K562 (cell line): ENCODE measurements at regions not wholly inside any gene's neighbourhood (a gene's known extent, or its start where the extent isn't known, plus 50 kb on each side); places are given as distances from the start of the nearest gene placed in this dataset.

Source experiments
- ATAC-seq: fragments of 200-7000 bp; cut with Tn5 transposase; 3 replicates; pipeline ENCODE4 v1.9.1; 2020; ENCODE audit warnings: moderate library complexity
- BruUV-seq: library from RNA; stranded (reverse); fragments of 400-500 nt; replicated peaks from 2 replicates; lab custom pipeline; 2021; lab: Mats Ljungman, UMichigan
- CTCF ChIA-PET: fragments of 300-600 bp; formaldehyde crosslinking; extraction: SDS; loops from one replicate; lab custom pipeline; 2021; ENCODE audit warnings: low intra/inter-chr PET ratio; lab: Yijun Ruan, JAX
- POLR2A ChIA-PET: fragments of 300-600, 350-650 bp; sonication (Branson Sonifier 250); formaldehyde crosslinking; extraction: SDS; loops from one replicate; lab custom pipeline; 2021; ENCODE audit warnings: antibody characterized with exemption, inconsistent platforms; lab: Yijun Ruan, JAX
- DNase-seq, 4 experiments: peaks; one replicate each; pipeline versions ENCODE4 v3.0.0 to v3.0.0-alpha.2; 2011 to 2018; ENCODE audit warnings: low spot score in 3 of 4, mixed read lengths in 3 of 4; ENCODE audit errors: extremely low read depth in 1 of 4
- FAIRE-seq: peaks from 2 replicates; lab custom pipeline; 2011; peaks lifted over from hg19 to GRCh38; lab: Jason Lieb, UNC
- H2AFZ ChIP-seq: 2 replicates; pipeline ENCODE4 v1.6.0; 2011; ENCODE audit warnings: low read depth, low read length, control low read depth, inconsistent platforms
- H3K27ac ChIP-seq: fragments of 200-600 bp; 3 replicates; pipeline ENCODE4 v1.8.0; 2011; ENCODE audit warnings: low read depth, mild to moderate bottlenecking, control low read depth, inconsistent platforms, low read length, moderate library complexity, mixed read lengths; ENCODE audit errors: extremely low read depth
- H3K27me3 ChIP-seq, 2 experiments: fragments of 300-600 bp in 1 of 2; 2 replicates in 1 of 2; 3 replicates in 1 of 2; pipeline versions ENCODE4 v1.6.0 to v1.8.0; 2011; ENCODE audit warnings: inconsistent platforms in 2 of 2, low read length in 2 of 2, mild to moderate bottlenecking in 1 of 2, mixed read lengths in 1 of 2, moderate library complexity in 1 of 2; ENCODE audit not compliant: control insufficient read depth in 2 of 2, insufficient read depth in 2 of 2
- H3K36me3 ChIP-seq: fragments of 300-600 bp; 3 replicates; pipeline ENCODE4 v1.8.0; 2011; ENCODE audit warnings: mild to moderate bottlenecking, low read length, inconsistent platforms; ENCODE audit not compliant: control insufficient read depth, insufficient read depth
- H3K4me1 ChIP-seq, 2 experiments: fragments of 200-600 bp in 1 of 2; replicated peaks in 1 of 2; 2 replicates in 1 of 2; 3 replicates in 1 of 2; pipeline versions ENCODE4 v1.5.1 to v1.8.0; 2011; ENCODE audit warnings: inconsistent platforms in 2 of 2, low read length in 2 of 2, mild to moderate bottlenecking in 1 of 2, mixed read lengths in 1 of 2, moderate library complexity in 1 of 2; ENCODE audit not compliant: control insufficient read depth in 2 of 2, insufficient read depth in 2 of 2
- H3K4me2 ChIP-seq: 2 replicates; pipeline ENCODE4 v1.6.1; 2011; ENCODE audit warnings: low read length, control low read depth, inconsistent platforms, mixed read lengths; ENCODE audit not compliant: insufficient read depth
- H3K4me3 ChIP-seq: fragments of 200-600 bp; sonication (generic), shearing (Covaris generic); 2 replicates; pipeline ENCODE4 v1.5.1; 2016; ENCODE audit warnings: control low read depth, inconsistent platforms
- H3K79me2 ChIP-seq: fragments of 200-600 bp; 3 replicates; pipeline ENCODE4 v1.8.0; 2011; ENCODE audit warnings: low read length, inconsistent platforms; ENCODE audit not compliant: control insufficient read depth, insufficient read depth
- H3K9ac ChIP-seq, 2 experiments: 2 replicates each; pipeline versions ENCODE4 v1.6.0 to v1.6.1; 2011; ENCODE audit warnings: low read depth in 2 of 2, low read length in 2 of 2, control low read depth in 1 of 2, inconsistent platforms in 1 of 2, mild to moderate bottlenecking in 1 of 2, mixed read lengths in 1 of 2; ENCODE audit not compliant: insufficient read depth in 1 of 2
- H3K9me1 ChIP-seq: one replicate; pipeline ENCODE4 v1.6.0; 2011; ENCODE audit warnings: inconsistent platforms, mild to moderate bottlenecking, low read length, moderate library complexity; ENCODE audit not compliant: control insufficient read depth, insufficient read depth
- H3K9me3 ChIP-seq: replicated peaks from 2 replicates; pipeline ENCODE4 v1.5.1; 2011; ENCODE audit warnings: low read depth, low read length, inconsistent platforms; ENCODE audit not compliant: control insufficient read depth, insufficient read depth
- H4K20me1 ChIP-seq: replicated peaks from 2 replicates; pipeline ENCODE4 v1.6.1; 2011; ENCODE audit warnings: low read length, inconsistent platforms, mixed read lengths; ENCODE audit not compliant: control insufficient read depth, insufficient read depth
- BCL6 ChIP-seq: fragments of 250-450 bp; sonication (Bioruptor Pico); IDR thresholded peaks from 2 replicates; pipeline ENCODE4 v1.4.0; 2020
- WGBS: fragments of 100-300 bp; shearing (Covaris generic); methylation state at CpG from one replicate; pipeline ENCODE4 v1.1.6; 2016; ENCODE audit warnings: low coverage, mixed read lengths; ENCODE audit not compliant: insufficient coverage; ENCODE audit errors: missing lambda C conversion rate; 5-methylcytosine and 5-hydroxymethylcytosine counted together
- in situ Hi-C: fragments of 300-500 bp; cut with MboI; formaldehyde crosslinking; loops from 4 replicates; pipeline ENCODE4 v1.15.0; 2018; ENCODE audit warnings: inconsistent platforms, mixed read lengths
- intact Hi-C: fragments of 100-400 bp; cut with micrococcal nuclease; formaldehyde crosslinking; loops from 2 replicates; pipeline ENCODE4 v1.14.2; 2022
- TF ChIP-seq, protein P1 (sequence below): sonication (generic); formaldehyde crosslinking; IDR thresholded peaks from 2 replicates; pipeline ENCODE4 v1.8.1; 2023; ENCODE audit warnings: mild to moderate bottlenecking, missing genetic modification reagents, moderate library complexity
- TF ChIP-seq, protein P2 (sequence below): fragments of 250-450 bp; sonication (Bioruptor Pico); IDR thresholded peaks from 2 replicates; pipeline ENCODE4 v1.5.0; 2020; ENCODE audit warnings: mild to moderate bottlenecking, borderline replicate concordance
- TF ChIP-seq, protein P3 (sequence below), 2 experiments: IDR thresholded peaks in 1 of 2; conservative IDR thresholded peaks in 1 of 2; 2 replicates each; pipeline ENCODE4 v1.6.1; 2016; ENCODE audit warnings: low read depth in 2 of 2, mild to moderate bottlenecking in 1 of 2, missing compliant biosample characterization in 1 of 2, missing genetic modification characterization in 1 of 2, moderate library complexity in 1 of 2
- TF ChIP-seq, protein P4 (sequence below): fragments of 250-450 bp; sonication (Bioruptor Pico); IDR thresholded peaks from 2 replicates; pipeline ENCODE4 v1.9.0; 2021; ENCODE audit warnings: mild to moderate bottlenecking
- TF ChIP-seq, protein P5 (sequence below): sonication (generic); formaldehyde crosslinking; IDR thresholded peaks from 2 replicates; pipeline ENCODE4 v1.8.1; 2023; ENCODE audit warnings: mild to moderate bottlenecking, missing genetic modification reagents

DNA sequence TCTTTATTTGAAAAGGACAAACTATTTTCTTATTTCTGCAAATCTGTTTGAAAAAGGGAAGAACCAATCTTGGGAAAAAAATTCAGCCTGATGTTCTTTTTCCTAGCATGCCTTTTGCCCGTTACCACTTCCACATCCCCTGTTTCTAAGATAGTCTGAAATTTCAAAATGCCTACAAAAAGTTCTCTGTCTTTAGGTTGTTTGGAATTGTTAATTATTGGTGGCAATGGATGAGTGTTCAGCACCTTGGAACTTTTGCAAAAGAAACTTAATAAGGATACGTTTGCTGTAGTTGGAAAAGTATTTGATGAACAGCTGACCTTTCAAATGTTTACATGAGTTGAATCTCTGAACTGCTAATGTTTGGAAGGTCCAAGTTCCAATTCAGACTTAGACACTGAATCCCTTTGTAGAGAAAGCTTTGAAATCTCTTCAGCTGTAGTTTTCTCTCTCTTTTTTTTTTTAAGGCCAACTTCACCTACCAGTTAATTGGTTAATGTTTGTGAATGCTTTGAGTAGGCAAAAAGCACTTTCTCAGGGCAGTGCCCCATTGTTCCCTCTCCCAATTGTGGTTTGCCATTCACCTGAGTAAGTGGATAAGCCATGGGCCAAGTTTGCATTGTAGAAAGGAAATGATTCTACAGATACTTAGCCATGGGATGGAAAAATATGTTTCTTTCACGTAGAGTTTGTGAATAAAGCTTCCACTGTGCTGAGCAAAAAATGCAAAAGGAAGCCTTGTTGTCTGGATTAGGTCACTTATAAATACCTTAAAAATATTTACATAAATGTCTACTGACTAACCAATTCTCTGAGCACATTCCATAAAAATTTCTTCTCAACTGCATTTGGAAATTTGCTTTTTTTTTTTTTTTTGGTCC lies 156.4 kb upstream of the ELL2 start:
- H3K4me3 ChIP-seq: no peak overlapping the region
- H3K9ac ChIP-seq: no peak overlapping the region
- no peaks in the 10 kb centered on the region for H3K9me1 ChIP-seq
- no TSS peak for BruUV-seq
- no peaks in the 10 kb centered on the region for H4K20me1 ChIP-seq
- WGBS: 5% methylated on average over 3 of the region's 3 CpGs
- ATAC-seq: no peak
- H3K79me2 ChIP-seq: no peaks in the 10 kb centered on the region
- no peak for FAIRE-seq
- no peaks in the 10 kb centered on the region for H3K27me3 ChIP-seq
- POLR2A ChIA-PET: interaction anchor here (1.0 to 1.3 kb wide), 2 partner anchors 8 to 177 kb away, joined by 3 to 4 read pairs; no protein-coding TSS in a partner anchor
- no peak overlapping the region for H3K27ac ChIP-seq
- no peak for TF ChIP-seq BCL6 (CRISPR knock-in tag)
- TF ChIP-seq, protein P1, sequence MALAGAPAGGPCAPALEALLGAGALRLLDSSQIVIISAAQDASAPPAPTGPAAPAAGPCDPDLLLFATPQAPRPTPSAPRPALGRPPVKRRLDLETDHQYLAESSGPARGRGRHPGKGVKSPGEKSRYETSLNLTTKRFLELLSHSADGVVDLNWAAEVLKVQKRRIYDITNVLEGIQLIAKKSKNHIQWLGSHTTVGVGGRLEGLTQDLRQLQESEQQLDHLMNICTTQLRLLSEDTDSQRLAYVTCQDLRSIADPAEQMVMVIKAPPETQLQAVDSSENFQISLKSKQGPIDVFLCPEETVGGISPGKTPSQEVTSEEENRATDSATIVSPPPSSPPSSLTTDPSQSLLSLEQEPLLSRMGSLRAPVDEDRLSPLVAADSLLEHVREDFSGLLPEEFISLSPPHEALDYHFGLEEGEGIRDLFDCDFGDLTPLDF (CRISPR knock-in tag): no peak
- TF ChIP-seq, protein P2, sequence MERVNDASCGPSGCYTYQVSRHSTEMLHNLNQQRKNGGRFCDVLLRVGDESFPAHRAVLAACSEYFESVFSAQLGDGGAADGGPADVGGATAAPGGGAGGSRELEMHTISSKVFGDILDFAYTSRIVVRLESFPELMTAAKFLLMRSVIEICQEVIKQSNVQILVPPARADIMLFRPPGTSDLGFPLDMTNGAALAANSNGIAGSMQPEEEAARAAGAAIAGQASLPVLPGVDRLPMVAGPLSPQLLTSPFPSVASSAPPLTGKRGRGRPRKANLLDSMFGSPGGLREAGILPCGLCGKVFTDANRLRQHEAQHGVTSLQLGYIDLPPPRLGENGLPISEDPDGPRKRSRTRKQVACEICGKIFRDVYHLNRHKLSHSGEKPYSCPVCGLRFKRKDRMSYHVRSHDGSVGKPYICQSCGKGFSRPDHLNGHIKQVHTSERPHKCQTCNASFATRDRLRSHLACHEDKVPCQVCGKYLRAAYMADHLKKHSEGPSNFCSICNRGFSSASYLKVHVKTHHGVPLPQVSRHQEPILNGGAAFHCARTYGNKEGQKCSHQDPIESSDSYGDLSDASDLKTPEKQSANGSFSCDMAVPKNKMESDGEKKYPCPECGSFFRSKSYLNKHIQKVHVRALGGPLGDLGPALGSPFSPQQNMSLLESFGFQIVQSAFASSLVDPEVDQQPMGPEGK (CRISPR knock-in tag): no peak
- TF ChIP-seq, protein P3, sequence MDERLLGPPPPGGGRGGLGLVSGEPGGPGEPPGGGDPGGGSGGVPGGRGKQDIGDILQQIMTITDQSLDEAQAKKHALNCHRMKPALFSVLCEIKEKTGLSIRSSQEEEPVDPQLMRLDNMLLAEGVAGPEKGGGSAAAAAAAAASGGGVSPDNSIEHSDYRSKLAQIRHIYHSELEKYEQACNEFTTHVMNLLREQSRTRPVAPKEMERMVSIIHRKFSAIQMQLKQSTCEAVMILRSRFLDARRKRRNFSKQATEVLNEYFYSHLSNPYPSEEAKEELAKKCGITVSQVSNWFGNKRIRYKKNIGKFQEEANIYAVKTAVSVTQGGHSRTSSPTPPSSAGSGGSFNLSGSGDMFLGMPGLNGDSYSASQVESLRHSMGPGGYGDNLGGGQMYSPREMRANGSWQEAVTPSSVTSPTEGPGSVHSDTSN (CRISPR knock-in tag; IDR thresholded peaks at IDR 0.05; ENCODE audit: low read depth): no peak
- TF ChIP-seq, protein P3 (tag; conservative IDR thresholded peaks at IDR 0.05; ENCODE audit: low read depth): no peak
- TF ChIP-seq, protein P4, sequence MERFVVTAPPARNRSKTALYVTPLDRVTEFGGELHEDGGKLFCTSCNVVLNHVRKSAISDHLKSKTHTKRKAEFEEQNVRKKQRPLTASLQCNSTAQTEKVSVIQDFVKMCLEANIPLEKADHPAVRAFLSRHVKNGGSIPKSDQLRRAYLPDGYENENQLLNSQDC: no peak
- TF ChIP-seq, protein P5, sequence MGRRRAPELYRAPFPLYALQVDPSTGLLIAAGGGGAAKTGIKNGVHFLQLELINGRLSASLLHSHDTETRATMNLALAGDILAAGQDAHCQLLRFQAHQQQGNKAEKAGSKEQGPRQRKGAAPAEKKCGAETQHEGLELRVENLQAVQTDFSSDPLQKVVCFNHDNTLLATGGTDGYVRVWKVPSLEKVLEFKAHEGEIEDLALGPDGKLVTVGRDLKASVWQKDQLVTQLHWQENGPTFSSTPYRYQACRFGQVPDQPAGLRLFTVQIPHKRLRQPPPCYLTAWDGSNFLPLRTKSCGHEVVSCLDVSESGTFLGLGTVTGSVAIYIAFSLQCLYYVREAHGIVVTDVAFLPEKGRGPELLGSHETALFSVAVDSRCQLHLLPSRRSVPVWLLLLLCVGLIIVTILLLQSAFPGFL (CRISPR knock-in tag): no peak
- intact Hi-C loops: no loop called here
- H2AFZ ChIP-seq: no peak overlapping the region
- no peak for DNase-seq
- in situ Hi-C loops: no loop called here
- no peaks in the 10 kb centered on the region for H3K36me3 ChIP-seq
- no peaks in the 10 kb centered on the region for H3K9me3 ChIP-seq
- H3K4me2 ChIP-seq: no peak overlapping the region
- no peaks in the 10 kb centered on the region for H3K4me1 ChIP-seq
- CTCF ChIA-PET: no interaction called here
